ENCODE measurements at regions not wholly inside any gene's neighbourhood (a gene's known extent, or its start where the extent isn't known, plus 50 kb on each side); places are given as distances from the start of the nearest gene placed in this dataset.

GRCh38 chr5:17690473-17690872 is 56.2 kb downstream of the TAF11L14 start:
- Histone ChIP-seq H3K27me3 (no peaks in the 10 kb centered on the region), H3K9me3 (no peaks in the 10 kb centered on the region), H3K4me3 (no peak overlapping the region), H3K27ac (no peak overlapping the region), H3K4me1 (no peaks in the 10 kb centered on the region), H3K36me3 (no peaks in the 10 kb centered on the region)
- in situ Hi-C loops (cut with MboI; ENCODE audit: low sequenced_read_pairs in 4 of 4): no loop called here
- TF ChIP-seq POLR2A (IDR thresholded peaks at IDR 0.05) (no peak), CTCF (IDR thresholded peaks at IDR 0.05 in 4 of 5, conservative IDR thresholded peaks at IDR 0.05 in 1 of 5) (no peak)
- no peak for ATAC-seq
- DNase-seq: no peak
- intact Hi-C loops (cut with DNase I; ENCODE audit: low total_unique reads): no loop called here

DNA sequence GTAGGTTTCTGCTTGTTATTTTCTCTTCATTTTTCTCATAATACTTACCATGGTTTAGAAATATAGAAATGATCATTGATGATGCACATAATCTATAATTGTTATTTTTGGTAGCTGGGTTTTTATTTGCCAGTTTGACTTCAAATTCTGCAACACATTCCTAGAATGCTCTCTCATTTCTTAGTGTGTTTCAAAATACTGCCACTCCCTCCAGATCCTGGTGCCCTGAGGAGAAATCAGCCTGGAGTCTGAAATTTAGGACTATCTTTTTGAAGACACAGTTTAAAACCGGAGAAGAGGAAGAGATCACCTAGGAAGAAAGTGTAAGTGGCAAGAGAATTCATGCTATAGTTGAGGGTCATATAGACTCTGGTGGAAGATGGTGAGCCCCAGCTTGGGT is 57.5 kb downstream of the TAF11L14 start:
- no peak for TF ChIP-seq POLR2A (IDR thresholded peaks at IDR 0.05)
- TF ChIP-seq CTCF (IDR thresholded peaks at IDR 0.05 in 4 of 5, conservative IDR thresholded peaks at IDR 0.05 in 1 of 5): no peak
- intact Hi-C loops (cut with DNase I; ENCODE audit: low total_unique reads) (no loop called here), in situ Hi-C loops (cut with MboI; ENCODE audit: low sequenced_read_pairs in 4 of 4) (no loop called here)
- Histone ChIP-seq H3K27me3 (no peaks in the 10 kb centered on the region), H3K4me1 (no peaks in the 10 kb centered on the region), H3K36me3 (no peaks in the 10 kb centered on the region), H3K27ac (no peak overlapping the region), H3K9me3 (no peaks in the 10 kb centered on the region), H3K4me3 (no peak overlapping the region)
- ATAC-seq: no peak
- no peak for DNase-seq

DNA sequence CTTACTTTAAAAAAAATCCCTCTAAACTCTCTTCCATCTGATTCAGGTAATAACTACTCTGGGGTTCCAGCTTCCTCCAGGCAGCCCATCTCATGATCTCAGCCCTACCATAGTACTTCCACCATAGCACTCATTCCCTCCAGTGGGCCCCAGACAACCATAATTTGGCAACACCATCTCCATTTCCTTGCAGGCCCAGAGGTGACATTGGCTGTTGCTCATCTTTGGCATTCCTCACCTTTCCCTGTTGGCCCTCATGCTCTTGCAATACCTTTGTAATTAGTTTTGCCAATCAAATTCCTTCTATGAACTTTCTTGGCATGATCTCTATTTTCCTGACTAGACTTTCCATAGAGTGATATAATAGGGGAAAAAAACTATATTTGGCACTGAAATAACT is 60.1 kb downstream of the TAF11L14 start:
- no peak overlapping the region for H3K27ac ChIP-seq
- intact Hi-C loops (cut with DNase I; ENCODE audit: low total_unique reads): no loop called here
- in situ Hi-C loops (cut with MboI; ENCODE audit: low sequenced_read_pairs in 4 of 4): no loop called here
- no peaks in the 10 kb centered on the region for H3K9me3 ChIP-seq
- H3K4me3 ChIP-seq: no peak overlapping the region
- DNase-seq: no peak
- no peaks in the 10 kb centered on the region for H3K36me3 ChIP-seq
- no peaks in the 10 kb centered on the region for H3K4me1 ChIP-seq
- no peak for ATAC-seq
- TF ChIP-seq POLR2A (IDR thresholded peaks at IDR 0.05): no peak
- TF ChIP-seq CTCF (IDR thresholded peaks at IDR 0.05 in 4 of 5, conservative IDR thresholded peaks at IDR 0.05 in 1 of 5): no peak
- no peaks in the 10 kb centered on the region for H3K27me3 ChIP-seq

DNA sequence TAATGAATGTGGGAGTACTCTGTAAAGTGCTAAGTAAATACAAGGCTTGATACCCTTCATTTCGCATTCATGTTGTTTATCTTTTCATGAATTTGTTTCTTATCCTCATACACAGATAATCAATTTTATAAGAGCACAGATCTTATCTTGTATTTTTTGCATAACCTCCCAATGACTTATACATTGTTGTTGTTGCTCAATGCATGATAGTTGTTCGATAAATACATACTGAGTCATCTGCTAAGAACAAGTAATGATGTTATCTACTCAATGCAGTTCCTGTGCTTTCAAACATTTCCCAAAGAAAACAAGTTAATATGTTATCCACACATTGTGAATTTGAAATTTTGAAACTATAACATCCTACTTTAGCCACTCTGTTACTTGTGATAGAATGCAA is 60.7 kb downstream of the TAF11L14 start:
- no peaks in the 10 kb centered on the region for H3K36me3 ChIP-seq
- no peak overlapping the region for H3K4me3 ChIP-seq
- intact Hi-C loops (cut with DNase I; ENCODE audit: low total_unique reads) (no loop called here), in situ Hi-C loops (cut with MboI; ENCODE audit: low sequenced_read_pairs in 4 of 4) (no loop called here)
- no peak for TF ChIP-seq POLR2A (IDR thresholded peaks at IDR 0.05)
- TF ChIP-seq CTCF (IDR thresholded peaks at IDR 0.05 in 4 of 5, conservative IDR thresholded peaks at IDR 0.05 in 1 of 5): no peak
- DNase-seq (no peak), ATAC-seq (no peak)
- H3K9me3 ChIP-seq: no peaks in the 10 kb centered on the region
- H3K4me1 ChIP-seq: no peaks in the 10 kb centered on the region
- H3K27ac ChIP-seq: no peak overlapping the region
- no peaks in the 10 kb centered on the region for H3K27me3 ChIP-seq

GRCh38 chr5:17696627-17697026 is 62.4 kb downstream of the TAF11L14 start:
- Histone ChIP-seq H3K36me3 (no peaks in the 10 kb centered on the region), H3K4me3 (no peak overlapping the region), H3K9me3 (no peaks in the 10 kb centered on the region), H3K27ac (no peak overlapping the region), H3K27me3 (no peaks in the 10 kb centered on the region), H3K4me1 (no peaks in the 10 kb centered on the region)
- in situ Hi-C loops (cut with MboI; ENCODE audit: low sequenced_read_pairs in 4 of 4) (no loop called here), intact Hi-C loops (cut with DNase I; ENCODE audit: low total_unique reads) (no loop called here)
- ATAC-seq (no peak), DNase-seq (no peak)
- TF ChIP-seq POLR2A (IDR thresholded peaks at IDR 0.05): no peak
- no peak for TF ChIP-seq CTCF (IDR thresholded peaks at IDR 0.05 in 4 of 5, conservative IDR thresholded peaks at IDR 0.05 in 1 of 5)
